HepG2 (cell line): ENCODE measurements at regions not wholly inside any gene's neighbourhood (a gene's known extent, or its start where the extent isn't known, plus 50 kb on each side); places are given as distances from the start of the nearest gene placed in this dataset.

ENCODE experiments used
- ATAC-seq: fragments of 200-7000 bp; cut with Tn5 transposase; 3 replicates; pipeline ENCODE4 v1.9.1; 2020; ENCODE audit warnings: mild to moderate bottlenecking, moderate library complexity
- BruUV-seq: library from RNA; stranded (reverse); fragments of 400-500 nt; replicated peaks from 2 replicates; lab custom pipeline; 2021; lab: Mats Ljungman, UMichigan
- CTCF ChIA-PET: fragments of 300-600 bp; formaldehyde crosslinking; extraction: SDS; loops from one replicate; lab custom pipeline; 2021; ENCODE audit warnings: low total read pairs, inconsistent platforms, low intra/inter-chr PET ratio; lab: Yijun Ruan, JAX
- POLR2A ChIA-PET: fragments of 350-600 bp; sonication (Branson Sonifier 250); formaldehyde crosslinking; loops from one replicate; lab custom pipeline; 2020; ENCODE audit warnings: antibody characterized with exemption, inconsistent platforms; lab: Yijun Ruan, JAX
- DNase-seq: peaks from one replicate; pipeline ENCODE4 v3.0.0-alpha.2; 2015; ENCODE audit warnings: low spot score
- FAIRE-seq: peaks from 3 replicates; lab custom pipeline; 2011; peaks lifted over from hg19 to GRCh38; lab: Jason Lieb, UNC
- H2AFZ ChIP-seq: one replicate; pipeline ENCODE4 v1.6.1; 2011; ENCODE audit warnings: low read length, inconsistent platforms
- H3K27ac ChIP-seq: fragments of 300-600 bp; 3 replicates; pipeline ENCODE4 v1.8.0; 2011; ENCODE audit warnings: mixed run types, mild to moderate bottlenecking, mixed read lengths, low read length, inconsistent platforms; ENCODE audit not compliant: insufficient read depth; ENCODE audit errors: extremely low read length
- H3K27me3 ChIP-seq, 2 experiments: fragments of 200-600 bp in 1 of 2; 2 replicates in 1 of 2; 3 replicates in 1 of 2; pipeline versions ENCODE4 v1.6.0 to v1.8.0; 2011; ENCODE audit warnings: low read length in 2 of 2, mild to moderate bottlenecking in 2 of 2, moderate library complexity in 2 of 2, inconsistent platforms in 1 of 2; ENCODE audit not compliant: insufficient read depth in 2 of 2, control insufficient read depth in 1 of 2
- H3K36me3 ChIP-seq, 2 experiments: fragments of 200-600 bp in 1 of 2; replicated peaks in 1 of 2; 2 replicates in 1 of 2; 3 replicates in 1 of 2; pipeline versions ENCODE4 v1.5.1 to v1.8.0; 2011; ENCODE audit warnings: low read length in 2 of 2, inconsistent platforms in 1 of 2; ENCODE audit not compliant: insufficient read depth in 2 of 2, control insufficient read depth in 1 of 2
- H3K4me1 ChIP-seq: 2 replicates; pipeline ENCODE4 v1.5.1; 2012; ENCODE audit warnings: low read length, inconsistent platforms; ENCODE audit not compliant: insufficient read depth
- H3K4me2 ChIP-seq: 2 replicates; pipeline ENCODE4 v1.6.0; 2011; ENCODE audit warnings: low read depth, low read length, inconsistent platforms
- H3K4me3 ChIP-seq, 3 experiments: fragments of 200-600 bp in 1 of 3; sonication (generic), shearing (Covaris generic) in 1 of 3; replicated peaks in 1 of 3; 2 replicates each; pipeline ENCODE4 v1.5.1; 2011 to 2016; ENCODE audit warnings: low read length in 3 of 3, inconsistent platforms in 2 of 3, low read depth in 2 of 3, mild to moderate bottlenecking in 2 of 3, control low read depth in 1 of 3, mixed read lengths in 1 of 3; ENCODE audit not compliant: insufficient read depth in 1 of 3
- H3K79me2 ChIP-seq: one replicate; pipeline ENCODE4 v1.6.1; 2011; ENCODE audit warnings: low read length, inconsistent platforms; ENCODE audit not compliant: insufficient read depth
- H3K9ac ChIP-seq: 2 replicates; pipeline ENCODE4 v1.6.0; 2011; ENCODE audit warnings: mild to moderate bottlenecking, low read depth, low read length, inconsistent platforms; ENCODE audit not compliant: insufficient read depth
- H3K9me3 ChIP-seq: 2 replicates; pipeline ENCODE4 v1.5.1; 2012; ENCODE audit warnings: mild to moderate bottlenecking, low read length
- H4K20me1 ChIP-seq: 2 replicates; pipeline ENCODE4 v1.6.0; 2011; ENCODE audit warnings: inconsistent platforms, mild to moderate bottlenecking, low read length, moderate library complexity; ENCODE audit not compliant: insufficient read depth
- EP300 ChIP-seq, 3 experiments: sonication (generic) in 1 of 3; formaldehyde crosslinking in 1 of 3; IDR thresholded peaks; 2 replicates each; pipeline versions ENCODE4 v1.5.1 to v1.6.1; 2011 to 2020; ENCODE audit warnings: low read depth in 2 of 3, low read length in 2 of 3, borderline replicate concordance in 1 of 3, improper control_type of control experiment in 1 of 3, mild to moderate bottlenecking in 1 of 3, missing genetic modification reagents in 1 of 3, moderate library complexity in 1 of 3
- MTF2 ChIP-seq: sonication (generic); formaldehyde crosslinking; IDR thresholded peaks from 2 replicates; pipeline ENCODE4 v1.5.0; 2020; ENCODE audit warnings: missing genetic modification reagents, borderline replicate concordance
- TMF1 ChIP-seq: sonication (generic); formaldehyde crosslinking; IDR thresholded peaks from 2 replicates; pipeline ENCODE4 v1.8.1; 2022; ENCODE audit warnings: low read depth, missing genetic modification reagents
- ZBTB1 ChIP-seq: sonication (generic); formaldehyde crosslinking; IDR thresholded peaks from 2 replicates; pipeline ENCODE4 v1.4.0; 2020; ENCODE audit warnings: missing genetic modification reagents, borderline replicate concordance
- ZFP90 ChIP-seq: sonication (generic); formaldehyde crosslinking; IDR thresholded peaks from 2 replicates; pipeline ENCODE4 v1.8.0; 2022; ENCODE audit warnings: missing genetic modification reagents, mild to moderate bottlenecking, inconsistent platforms, borderline replicate concordance
- ZNF274 ChIP-seq: sonication (generic); formaldehyde crosslinking; IDR thresholded peaks from 2 replicates; pipeline ENCODE4 v1.5.1; 2020; ENCODE audit warnings: mild to moderate bottlenecking, missing genetic modification reagents
- ZNF549 ChIP-seq: sonication (generic); formaldehyde crosslinking; IDR thresholded peaks from 2 replicates; pipeline ENCODE4 v1.5.0; 2020; ENCODE audit warnings: missing genetic modification reagents
- WGBS: methylation state at CpG from one replicate; pipeline ENCODE4 v1.1.6; 2017; ENCODE audit warnings: low lambda C conversion rate; 5-methylcytosine and 5-hydroxymethylcytosine counted together
- in situ Hi-C: cut with HindIII; loops from 2 replicates; pipeline ENCODE4 v1.10.0; 2017; ENCODE audit warnings: low pct_unique_long_range_greater_than_20kb; ENCODE audit not compliant: extremely low pct_ligation_motif_present
- intact Hi-C: fragments of 100-400 bp; cut with micrococcal nuclease; formaldehyde crosslinking; loops from one replicate; pipeline ENCODE4 v1.10.0; 2022; ENCODE audit not compliant: unreplicated experiment
- TF ChIP-seq, protein P1 (sequence below): sonication (generic); formaldehyde crosslinking; IDR thresholded peaks from 2 replicates; pipeline ENCODE4 v1.5.0; 2020; ENCODE audit warnings: missing genetic modification reagents, mild to moderate bottlenecking, borderline replicate concordance
- TF ChIP-seq, protein P2 (sequence below): sonication (generic); formaldehyde crosslinking; IDR thresholded peaks from 2 replicates; pipeline ENCODE4 v1.5.1; 2020; ENCODE audit warnings: mild to moderate bottlenecking, missing genetic modification reagents, moderate library complexity
- TF ChIP-seq, protein P3 (sequence below): sonication (generic); formaldehyde crosslinking; IDR thresholded peaks from 2 replicates; pipeline ENCODE4 v1.4.0; 2020; ENCODE audit warnings: mild to moderate bottlenecking, low read depth, missing genetic modification reagents
- TF ChIP-seq, protein P4 (sequence below), 2 experiments: IDR thresholded peaks; 2 replicates each; pipeline ENCODE4 v1.6.1; 2011 to 2012; ENCODE audit warnings: low read length in 2 of 2, borderline replicate concordance in 1 of 2, low read depth in 1 of 2, mild to moderate bottlenecking in 1 of 2, moderate library complexity in 1 of 2

DNA sequence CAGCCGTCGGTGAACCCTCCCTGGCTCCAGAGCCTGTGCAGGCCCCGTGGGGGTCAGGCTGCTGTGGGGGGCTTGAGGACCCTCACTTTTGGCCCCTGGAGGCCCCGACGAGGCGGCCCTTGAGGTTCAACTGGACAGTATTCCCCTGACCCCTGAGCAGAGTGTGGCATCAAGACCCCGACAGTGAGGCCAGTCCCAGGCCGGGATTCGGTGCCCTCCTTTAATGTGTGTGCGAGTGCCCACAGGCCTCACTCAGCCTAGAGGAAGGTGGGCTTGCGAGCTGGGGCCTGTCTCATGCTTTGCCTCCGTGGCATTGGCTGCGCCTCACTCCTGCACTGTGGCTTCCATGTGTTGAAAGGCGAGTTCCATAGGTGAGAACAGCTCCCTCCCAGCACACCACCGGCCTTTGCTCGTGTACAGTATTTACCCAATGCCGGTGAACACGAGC, 94.5 kb downstream of the METRNL start (continued):
- TF ChIP-seq MTF2 (CRISPR knock-in tag) (peak; percentile 92), ZNF274 (CRISPR knock-in tag) (peak; percentile 13; the same call in 1 of the 2 replicates), ZBTB1 (CRISPR knock-in tag) (no peak), ZNF549 (no peak)
- TF ChIP-seq, protein P1, sequence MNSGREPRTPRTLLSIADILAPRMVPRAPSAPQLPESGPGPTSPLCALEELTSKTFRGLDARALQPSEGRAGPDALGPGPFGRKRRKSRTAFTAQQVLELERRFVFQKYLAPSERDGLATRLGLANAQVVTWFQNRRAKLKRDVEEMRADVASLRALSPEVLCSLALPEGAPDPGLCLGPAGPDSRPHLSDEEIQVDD = 0 out of 2 replicates have a peak, but pooled peaks have one; percentile 23
- TF ChIP-seq, protein P2, sequence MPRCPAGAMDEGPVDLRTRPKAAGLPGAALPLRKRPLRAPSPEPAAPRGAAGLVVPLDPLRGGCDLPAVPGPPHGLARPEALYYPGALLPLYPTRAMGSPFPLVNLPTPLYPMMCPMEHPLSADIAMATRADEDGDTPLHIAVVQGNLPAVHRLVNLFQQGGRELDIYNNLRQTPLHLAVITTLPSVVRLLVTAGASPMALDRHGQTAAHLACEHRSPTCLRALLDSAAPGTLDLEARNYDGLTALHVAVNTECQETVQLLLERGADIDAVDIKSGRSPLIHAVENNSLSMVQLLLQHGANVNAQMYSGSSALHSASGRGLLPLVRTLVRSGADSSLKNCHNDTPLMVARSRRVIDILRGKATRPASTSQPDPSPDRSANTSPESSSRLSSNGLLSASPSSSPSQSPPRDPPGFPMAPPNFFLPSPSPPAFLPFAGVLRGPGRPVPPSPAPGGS (CRISPR knock-in tag) = peak; percentile 62; the same call in 1 of the 2 replicates
- TF ChIP-seq, all 625 proteins: peak for 35

DNA sequence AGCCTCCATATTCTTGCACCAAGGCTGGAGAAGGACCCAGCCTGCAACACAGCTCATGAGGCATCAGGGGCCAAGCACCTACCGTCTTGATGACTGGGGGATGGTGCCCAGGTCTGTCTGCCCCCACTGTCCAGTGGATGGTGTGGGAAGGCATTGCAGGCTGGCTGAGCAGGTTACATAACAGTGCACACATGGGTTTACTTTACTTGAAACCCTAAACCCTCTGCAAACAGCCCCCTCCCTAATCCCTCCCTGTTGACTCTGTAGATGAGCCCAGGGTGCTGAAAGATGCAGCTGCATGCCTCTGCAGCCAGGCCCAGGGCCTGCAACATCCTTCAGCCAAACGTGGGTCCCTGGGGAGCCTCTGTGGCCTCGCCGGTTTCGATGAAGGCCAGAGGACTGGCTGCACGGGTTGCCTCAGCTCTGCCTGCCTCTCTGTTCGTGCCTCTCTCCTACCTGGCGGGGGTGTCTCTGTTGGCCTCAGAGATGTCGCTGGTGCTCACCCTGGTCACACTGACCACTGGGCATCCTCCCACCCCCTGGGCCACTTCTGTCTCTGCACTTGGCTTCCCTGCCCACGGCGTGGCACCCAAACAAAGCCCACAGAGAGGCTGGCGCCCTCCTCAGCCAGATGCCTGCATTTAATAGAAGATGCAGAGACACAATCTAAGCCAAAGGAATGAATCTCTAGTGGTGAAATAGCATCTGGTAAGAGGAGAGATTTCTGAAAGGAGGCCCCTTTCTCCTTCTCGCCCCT, 95.1 kb downstream of the METRNL start:
- H3K27ac ChIP-seq = no peak overlapping the region
- no peak overlapping the region for H2AFZ ChIP-seq
- H3K4me2 ChIP-seq = 0 out of 2 replicates have a peak overlapping the region, but pooled peaks have one; percentile 14
- ATAC-seq (peak; percentile 93), DNase-seq (peak; percentile 90), FAIRE-seq (peak; percentile 100)
- no TSS peak for BruUV-seq
- H3K9me3 ChIP-seq = no peaks in the 10 kb centered on the region
- H3K27me3 ChIP-seq = peaks cover 19 to 71% of the 10 kb centered on the region in 2 experiments
- H3K4me3 ChIP-seq = no peak overlapping the region
- H3K4me1 ChIP-seq = peaks cover 25% of the 10 kb centered on the region
- H3K79me2 ChIP-seq = no peaks in the 10 kb centered on the region
- H3K9ac ChIP-seq = no peak overlapping the region
- intact Hi-C loops = loop anchor here (1.0 kb wide), 2 partner anchors 23 to 48 kb away; no protein-coding TSS in a partner anchor
- ChIA-PET POLR2A (interaction anchor here (1.3 kb wide), 1 partner anchor 23 kb away, joined by 6 read pairs; no protein-coding TSS in a partner anchor), CTCF (no interaction called here)
- 12% methylated on average over 12 of the region's 13 CpGs for WGBS
- in situ Hi-C loops = no loop called here
- no peaks in the 10 kb centered on the region for H3K36me3 ChIP-seq
- peaks cover 14% of the 10 kb centered on the region; the same call in 1 of the 2 replicates for H4K20me1 ChIP-seq
- TF ChIP-seq EP300 (IDR thresholded peaks at IDR 0.05; ENCODE audit: low read depth in 2 of 2, low read length in 2 of 2) (peak; percentile 78 to 86; a peak in 3 of 4 replicates), EP300 (CRISPR knock-in tag; IDR thresholded peaks at IDR 0.05; ENCODE audit: borderline replicate concordance) (peak; percentile 77), ZFP90 (CRISPR knock-in tag) (peak; percentile 85; the same call in 1 of the 2 replicates), TMF1 (CRISPR knock-in tag) (no peak)
- TF ChIP-seq, protein P3, sequence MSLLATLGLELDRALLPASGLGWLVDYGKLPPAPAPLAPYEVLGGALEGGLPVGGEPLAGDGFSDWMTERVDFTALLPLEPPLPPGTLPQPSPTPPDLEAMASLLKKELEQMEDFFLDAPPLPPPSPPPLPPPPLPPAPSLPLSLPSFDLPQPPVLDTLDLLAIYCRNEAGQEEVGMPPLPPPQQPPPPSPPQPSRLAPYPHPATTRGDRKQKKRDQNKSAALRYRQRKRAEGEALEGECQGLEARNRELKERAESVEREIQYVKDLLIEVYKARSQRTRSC (CRISPR knock-in tag) = no peak; the same call in 1 of the 2 replicates
- TF ChIP-seq, protein P4, sequence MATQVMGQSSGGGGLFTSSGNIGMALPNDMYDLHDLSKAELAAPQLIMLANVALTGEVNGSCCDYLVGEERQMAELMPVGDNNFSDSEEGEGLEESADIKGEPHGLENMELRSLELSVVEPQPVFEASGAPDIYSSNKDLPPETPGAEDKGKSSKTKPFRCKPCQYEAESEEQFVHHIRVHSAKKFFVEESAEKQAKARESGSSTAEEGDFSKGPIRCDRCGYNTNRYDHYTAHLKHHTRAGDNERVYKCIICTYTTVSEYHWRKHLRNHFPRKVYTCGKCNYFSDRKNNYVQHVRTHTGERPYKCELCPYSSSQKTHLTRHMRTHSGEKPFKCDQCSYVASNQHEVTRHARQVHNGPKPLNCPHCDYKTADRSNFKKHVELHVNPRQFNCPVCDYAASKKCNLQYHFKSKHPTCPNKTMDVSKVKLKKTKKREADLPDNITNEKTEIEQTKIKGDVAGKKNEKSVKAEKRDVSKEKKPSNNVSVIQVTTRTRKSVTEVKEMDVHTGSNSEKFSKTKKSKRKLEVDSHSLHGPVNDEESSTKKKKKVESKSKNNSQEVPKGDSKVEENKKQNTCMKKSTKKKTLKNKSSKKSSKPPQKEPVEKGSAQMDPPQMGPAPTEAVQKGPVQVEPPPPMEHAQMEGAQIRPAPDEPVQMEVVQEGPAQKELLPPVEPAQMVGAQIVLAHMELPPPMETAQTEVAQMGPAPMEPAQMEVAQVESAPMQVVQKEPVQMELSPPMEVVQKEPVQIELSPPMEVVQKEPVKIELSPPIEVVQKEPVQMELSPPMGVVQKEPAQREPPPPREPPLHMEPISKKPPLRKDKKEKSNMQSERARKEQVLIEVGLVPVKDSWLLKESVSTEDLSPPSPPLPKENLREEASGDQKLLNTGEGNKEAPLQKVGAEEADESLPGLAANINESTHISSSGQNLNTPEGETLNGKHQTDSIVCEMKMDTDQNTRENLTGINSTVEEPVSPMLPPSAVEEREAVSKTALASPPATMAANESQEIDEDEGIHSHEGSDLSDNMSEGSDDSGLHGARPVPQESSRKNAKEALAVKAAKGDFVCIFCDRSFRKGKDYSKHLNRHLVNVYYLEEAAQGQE (IDR thresholded peaks at IDR 0.05; ENCODE audit: borderline replicate concordance in 1 of 2, low read depth in 1 of 2, low read length in 2 of 2) = 0 out of 4 replicates have a peak, but pooled peaks of 1 of the 2 experiments have one; percentile 59
